ENCODE measurements at regions not wholly inside any gene's neighbourhood (a gene's known extent, or its start where the extent isn't known, plus 50 kb on each side); places are given as distances from the start of the nearest gene placed in this dataset.

DNA sequence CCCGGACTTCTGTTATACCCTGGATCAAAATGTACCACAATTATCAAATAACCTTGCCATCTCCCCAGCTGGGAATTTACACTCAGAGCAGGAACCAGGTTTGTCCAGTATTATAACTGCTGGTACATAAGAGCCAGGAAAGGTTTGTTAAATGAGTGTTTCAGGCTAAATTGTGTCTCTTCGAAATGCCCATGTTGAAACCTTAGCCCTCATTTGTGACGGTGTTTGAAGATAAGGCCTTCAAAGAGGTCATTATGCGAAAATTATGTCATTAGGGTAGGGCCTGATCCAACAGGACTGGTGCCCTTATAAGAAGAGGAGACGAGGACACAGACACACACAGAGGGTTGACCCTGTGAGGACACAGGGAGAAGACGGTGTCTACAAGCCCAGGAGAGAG is 73.5 kb upstream of the DHRSX start:
- TF ChIP-seq, protein P1, sequence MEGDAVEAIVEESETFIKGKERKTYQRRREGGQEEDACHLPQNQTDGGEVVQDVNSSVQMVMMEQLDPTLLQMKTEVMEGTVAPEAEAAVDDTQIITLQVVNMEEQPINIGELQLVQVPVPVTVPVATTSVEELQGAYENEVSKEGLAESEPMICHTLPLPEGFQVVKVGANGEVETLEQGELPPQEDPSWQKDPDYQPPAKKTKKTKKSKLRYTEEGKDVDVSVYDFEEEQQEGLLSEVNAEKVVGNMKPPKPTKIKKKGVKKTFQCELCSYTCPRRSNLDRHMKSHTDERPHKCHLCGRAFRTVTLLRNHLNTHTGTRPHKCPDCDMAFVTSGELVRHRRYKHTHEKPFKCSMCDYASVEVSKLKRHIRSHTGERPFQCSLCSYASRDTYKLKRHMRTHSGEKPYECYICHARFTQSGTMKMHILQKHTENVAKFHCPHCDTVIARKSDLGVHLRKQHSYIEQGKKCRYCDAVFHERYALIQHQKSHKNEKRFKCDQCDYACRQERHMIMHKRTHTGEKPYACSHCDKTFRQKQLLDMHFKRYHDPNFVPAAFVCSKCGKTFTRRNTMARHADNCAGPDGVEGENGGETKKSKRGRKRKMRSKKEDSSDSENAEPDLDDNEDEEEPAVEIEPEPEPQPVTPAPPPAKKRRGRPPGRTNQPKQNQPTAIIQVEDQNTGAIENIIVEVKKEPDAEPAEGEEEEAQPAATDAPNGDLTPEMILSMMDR (IDR thresholded peaks at IDR 0.05; ENCODE audit: low read depth, low read length, poor library complexity, severe bottlenecking), result no peak
- no peak for TF ChIP-seq EZH2phosphoT487 (IDR thresholded peaks at IDR 0.05; ENCODE audit: borderline replicate concordance, low read length)

Data from DOHH2 (cell line).